ENCODE measurements at regions not wholly inside any gene's neighbourhood (a gene's known extent, or its start where the extent isn't known, plus 50 kb on each side); places are given as distances from the start of the nearest gene placed in this dataset.

DNA sequence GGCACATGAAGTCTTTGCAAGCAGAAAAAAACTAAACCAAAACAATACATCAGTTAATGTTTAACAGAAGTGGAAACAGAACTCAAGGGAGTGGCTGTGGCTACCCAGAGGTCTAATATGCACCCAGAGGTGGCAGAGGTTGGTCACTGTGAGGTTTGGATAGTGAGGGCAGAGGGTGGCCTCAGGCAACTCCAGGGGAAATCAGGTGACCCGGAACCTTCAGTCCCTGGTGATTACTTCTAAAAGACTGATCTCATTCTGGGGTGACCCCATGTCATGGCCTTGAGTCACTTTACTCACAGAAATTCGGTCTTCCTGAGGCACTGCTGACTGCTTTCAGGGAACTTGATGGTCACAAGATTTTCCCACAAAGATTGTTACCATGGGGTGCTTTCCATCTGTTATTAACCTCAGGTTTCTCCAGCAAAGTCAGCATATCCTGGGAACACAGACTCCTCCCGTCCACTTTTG, 99.4 kb downstream of the TMEM17 start:
- peaks cover 11% of the 10 kb centered on the region for H3K27me3 Mint-ChIP-seq (ENCODE audit: low read depth, unreplicated experiment)
- FAIRE-seq: no peak

DNA sequence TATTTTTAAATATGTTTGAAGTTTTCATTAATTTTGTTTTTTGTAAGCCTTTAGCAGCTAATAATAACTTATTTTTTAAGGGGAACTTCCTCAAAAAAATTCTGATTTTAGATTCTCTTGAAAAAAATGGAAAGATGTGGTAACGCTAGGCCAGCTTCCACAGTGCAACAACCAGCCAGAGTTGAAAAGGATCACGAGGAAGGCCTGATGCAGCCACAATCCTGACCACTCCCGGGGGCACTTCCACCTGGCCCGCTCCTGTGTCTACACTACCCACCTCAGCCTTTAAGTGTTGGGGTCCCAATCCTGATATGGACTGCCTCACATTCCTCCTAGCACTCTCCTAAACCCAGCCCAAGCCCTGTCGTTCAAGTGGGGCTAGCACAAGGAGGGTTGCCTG, 101.1 kb downstream of the TMEM17 start:
- DNase-seq (ENCODE audit: low read depth) (no peak), FAIRE-seq (no peak)
- Histone ChIP-seq H3K4me2 (ENCODE audit: low read length) (no peak overlapping the region), H3K9me3 (ENCODE audit: insufficient read depth, low read depth, low read length) (no peaks in the 10 kb centered on the region), H3K27ac (ENCODE audit: low read depth, low read length) (no peak overlapping the region), H3K79me2 (ENCODE audit: insufficient read depth, low read length) (no peaks in the 10 kb centered on the region), H3K27me3 (ENCODE audit: insufficient read depth, low read length) (peaks cover 3% of the 10 kb centered on the region), H3K36me3 (ENCODE audit: insufficient read depth, low read length) (no peaks in the 10 kb centered on the region), H2AFZ (ENCODE audit: low read depth, low read length) (no peak overlapping the region), H3K9ac (ENCODE audit: low read length) (no peak overlapping the region), H3K4me3 (ENCODE audit: insufficient read depth, low read depth, low read length) (no peak overlapping the region), H4K20me1 (ENCODE audit: insufficient read depth, low read length) (no peaks in the 10 kb centered on the region), H3K4me1 (ENCODE audit: insufficient read depth, low read length) (no peaks in the 10 kb centered on the region)
- H3K4me1 Mint-ChIP-seq (ENCODE audit: low read depth, unreplicated experiment): peaks cover 4% of the 10 kb centered on the region
- H3K27ac Mint-ChIP-seq (ENCODE audit: unreplicated experiment): no peak overlapping the region
- H3K36me3 Mint-ChIP-seq (ENCODE audit: low read depth, unreplicated experiment): peaks cover 3% of the 10 kb centered on the region
- TF ChIP-seq EZH2 (IDR thresholded peaks at IDR 0.05; ENCODE audit: insufficient read depth, low read length): no peak
- TF ChIP-seq, protein P1, sequence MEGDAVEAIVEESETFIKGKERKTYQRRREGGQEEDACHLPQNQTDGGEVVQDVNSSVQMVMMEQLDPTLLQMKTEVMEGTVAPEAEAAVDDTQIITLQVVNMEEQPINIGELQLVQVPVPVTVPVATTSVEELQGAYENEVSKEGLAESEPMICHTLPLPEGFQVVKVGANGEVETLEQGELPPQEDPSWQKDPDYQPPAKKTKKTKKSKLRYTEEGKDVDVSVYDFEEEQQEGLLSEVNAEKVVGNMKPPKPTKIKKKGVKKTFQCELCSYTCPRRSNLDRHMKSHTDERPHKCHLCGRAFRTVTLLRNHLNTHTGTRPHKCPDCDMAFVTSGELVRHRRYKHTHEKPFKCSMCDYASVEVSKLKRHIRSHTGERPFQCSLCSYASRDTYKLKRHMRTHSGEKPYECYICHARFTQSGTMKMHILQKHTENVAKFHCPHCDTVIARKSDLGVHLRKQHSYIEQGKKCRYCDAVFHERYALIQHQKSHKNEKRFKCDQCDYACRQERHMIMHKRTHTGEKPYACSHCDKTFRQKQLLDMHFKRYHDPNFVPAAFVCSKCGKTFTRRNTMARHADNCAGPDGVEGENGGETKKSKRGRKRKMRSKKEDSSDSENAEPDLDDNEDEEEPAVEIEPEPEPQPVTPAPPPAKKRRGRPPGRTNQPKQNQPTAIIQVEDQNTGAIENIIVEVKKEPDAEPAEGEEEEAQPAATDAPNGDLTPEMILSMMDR (IDR thresholded peaks at IDR 0.05; ENCODE audit: insufficient read depth, low read depth, low read length): no peak
- peaks cover 11% of the 10 kb centered on the region for H3K27me3 Mint-ChIP-seq (ENCODE audit: low read depth, unreplicated experiment)
- H3K9me3 Mint-ChIP-seq (ENCODE audit: unreplicated experiment): peaks cover 2% of the 10 kb centered on the region
- no peak overlapping the region for H3K4me3 Mint-ChIP-seq (ENCODE audit: unreplicated experiment)

More for the DNA sequence above, 99.4 kb downstream of the TMEM17 start:
- peaks cover 6% of the 10 kb centered on the region for H3K4me1 ChIP-seq (ENCODE audit: insufficient read depth, low read length)
- H3K79me2 ChIP-seq (ENCODE audit: insufficient read depth, low read length): no peaks in the 10 kb centered on the region
- H3K36me3 ChIP-seq (ENCODE audit: insufficient read depth, low read length): no peaks in the 10 kb centered on the region
- Mint-ChIP-seq H3K9me3 (ENCODE audit: unreplicated experiment) (peaks cover 2% of the 10 kb centered on the region), H3K36me3 (ENCODE audit: low read depth, unreplicated experiment) (peaks cover 3% of the 10 kb centered on the region), H3K4me3 (ENCODE audit: unreplicated experiment) (no peak overlapping the region), H3K27ac (ENCODE audit: unreplicated experiment) (no peak overlapping the region), H3K4me1 (ENCODE audit: low read depth, unreplicated experiment) (peaks cover 9% of the 10 kb centered on the region)
- H3K27me3 ChIP-seq (ENCODE audit: insufficient read depth, low read length): peaks cover 3% of the 10 kb centered on the region
- H3K9ac ChIP-seq (ENCODE audit: low read length): no peak overlapping the region
- no peaks in the 10 kb centered on the region for H3K9me3 ChIP-seq (ENCODE audit: insufficient read depth, low read depth, low read length)
- TF ChIP-seq, protein P1 (IDR thresholded peaks at IDR 0.05; ENCODE audit: insufficient read depth, low read depth, low read length): no peak
- TF ChIP-seq EZH2 (IDR thresholded peaks at IDR 0.05; ENCODE audit: insufficient read depth, low read length): no peak
- H3K4me3 ChIP-seq (ENCODE audit: insufficient read depth, low read depth, low read length): no peak overlapping the region
- H4K20me1 ChIP-seq (ENCODE audit: insufficient read depth, low read length): no peaks in the 10 kb centered on the region
- DNase-seq (ENCODE audit: low read depth): no peak
- H3K27ac ChIP-seq (ENCODE audit: low read depth, low read length): no peak overlapping the region
- H3K4me2 ChIP-seq (ENCODE audit: low read length): no peak overlapping the region
- no peak overlapping the region for H2AFZ ChIP-seq (ENCODE audit: low read depth, low read length)

DNA sequence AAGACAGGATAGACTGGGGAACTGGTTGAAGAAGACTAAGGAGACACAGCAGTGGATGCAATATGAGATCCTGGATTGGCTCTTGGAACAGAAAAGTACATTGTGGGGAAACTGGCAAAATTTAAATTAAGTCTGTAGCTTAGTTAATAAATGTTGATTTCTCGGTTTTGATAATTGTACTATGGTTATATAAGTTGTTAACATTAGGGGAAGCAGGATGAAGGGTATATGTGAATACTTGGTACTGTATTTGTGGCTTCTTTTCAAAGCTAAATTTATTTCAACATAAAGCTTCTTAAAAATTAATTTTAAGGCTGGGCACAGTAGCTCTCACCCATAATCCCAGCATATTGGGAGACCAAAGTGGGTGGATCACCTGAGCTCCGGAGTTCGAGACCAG, 103.8 kb downstream of the TMEM17 start:
- FAIRE-seq: no peak
- no peak overlapping the region for H3K4me3 Mint-ChIP-seq (ENCODE audit: unreplicated experiment)

More for the DNA sequence above, 103.8 kb downstream of the TMEM17 start:
- Histone ChIP-seq H3K27ac (ENCODE audit: low read depth, low read length) (no peak overlapping the region), H3K79me2 (ENCODE audit: insufficient read depth, low read length) (no peaks in the 10 kb centered on the region), H3K4me2 (ENCODE audit: low read length) (no peak overlapping the region), H4K20me1 (ENCODE audit: insufficient read depth, low read length) (no peaks in the 10 kb centered on the region), H3K27me3 (ENCODE audit: insufficient read depth, low read length) (no peaks in the 10 kb centered on the region), H3K36me3 (ENCODE audit: insufficient read depth, low read length) (no peaks in the 10 kb centered on the region), H3K9me3 (ENCODE audit: insufficient read depth, low read depth, low read length) (no peaks in the 10 kb centered on the region), H3K4me1 (ENCODE audit: insufficient read depth, low read length) (no peaks in the 10 kb centered on the region), H3K4me3 (ENCODE audit: insufficient read depth, low read depth, low read length) (no peak overlapping the region), H2AFZ (ENCODE audit: low read depth, low read length) (no peak overlapping the region), H3K9ac (ENCODE audit: low read length) (no peak overlapping the region)
- Mint-ChIP-seq H3K36me3 (ENCODE audit: low read depth, unreplicated experiment) (peaks cover under 1% of the 10 kb centered on the region), H3K9me3 (ENCODE audit: unreplicated experiment) (no peaks in the 10 kb centered on the region), H3K27me3 (ENCODE audit: low read depth, unreplicated experiment) (peaks cover under 1% of the 10 kb centered on the region), H3K27ac (ENCODE audit: unreplicated experiment) (no peak overlapping the region), H3K4me1 (ENCODE audit: low read depth, unreplicated experiment) (no peaks in the 10 kb centered on the region)
- TF ChIP-seq, protein P1 (IDR thresholded peaks at IDR 0.05; ENCODE audit: insufficient read depth, low read depth, low read length): no peak
- TF ChIP-seq EZH2 (IDR thresholded peaks at IDR 0.05; ENCODE audit: insufficient read depth, low read length): no peak
- no peak for DNase-seq (ENCODE audit: low read depth)
